Suprapubic skin (tissue), 4 donors: ENCODE measurements at regions not wholly inside any gene's neighbourhood (a gene's known extent, or its start where the extent isn't known, plus 50 kb on each side); places are given as distances from the start of the nearest gene placed in this dataset.

Source experiments
- DNase-seq, 2 donors: peaks; one replicate each; pipeline ENCODE4 v3.0.0-alpha.2; 2019; ENCODE audit warnings: low spot score in 2 of 2
- H3K27ac ChIP-seq: fragments of 200-600 bp; sonication (generic); one replicate; pipeline ENCODE4 v1.5.1; 2019
- H3K27me3 ChIP-seq: fragments of 200-600 bp; sonication (generic); one replicate; pipeline ENCODE4 v1.5.1; 2019
- H3K36me3 ChIP-seq: fragments of 200-600 bp; sonication (generic); one replicate; pipeline ENCODE4 v1.5.1; 2019
- H3K4me1 ChIP-seq: fragments of 200-600 bp; sonication (generic); one replicate; pipeline ENCODE4 v1.5.1; 2019
- H3K4me3 ChIP-seq: fragments of 200-600 bp; sonication (generic); one replicate; pipeline ENCODE4 v1.5.1; 2019; ENCODE audit warnings: mild to moderate bottlenecking
- H3K9me3 ChIP-seq: fragments of 200-600 bp; sonication (generic); one replicate; pipeline ENCODE4 v1.5.1; 2019
- EP300 ChIP-seq: sonication (generic); formaldehyde crosslinking; IDR thresholded peaks from one replicate; pipeline ENCODE4 v1.6.1; 2017; ENCODE audit warnings: antibody characterized with exemption
- POLR2A ChIP-seq, 2 donors: fragments of 450-650 bp; IDR thresholded peaks; one replicate each; pipeline ENCODE4 v1.6.1; 2017; ENCODE audit warnings: antibody characterized with exemption in 2 of 2, mild to moderate bottlenecking in 2 of 2, moderate library complexity in 2 of 2
- POLR2AphosphoS5 ChIP-seq, 3 donors: sonication (generic); formaldehyde crosslinking; IDR thresholded peaks; one replicate each; pipeline ENCODE4 v1.6.1; 2017; ENCODE audit warnings: antibody characterized with exemption in 3 of 3
- WGBS: methylation state at CpG from one replicate; pipeline ENCODE4 v1.1.5; 2018; 5-methylcytosine and 5-hydroxymethylcytosine counted together
- TF ChIP-seq, protein P1 (sequence below), 2 donors: fragments of 200-600 bp in 1 of 2; fragments of 450-650 bp in 1 of 2; sonication (generic) in 1 of 2; IDR thresholded peaks; one replicate each; pipeline ENCODE4 v1.5.1; 2016 to 2019; ENCODE audit warnings: antibody characterized with exemption in 2 of 2, mild to moderate bottlenecking in 1 of 2, moderate library complexity in 1 of 2

DNA sequence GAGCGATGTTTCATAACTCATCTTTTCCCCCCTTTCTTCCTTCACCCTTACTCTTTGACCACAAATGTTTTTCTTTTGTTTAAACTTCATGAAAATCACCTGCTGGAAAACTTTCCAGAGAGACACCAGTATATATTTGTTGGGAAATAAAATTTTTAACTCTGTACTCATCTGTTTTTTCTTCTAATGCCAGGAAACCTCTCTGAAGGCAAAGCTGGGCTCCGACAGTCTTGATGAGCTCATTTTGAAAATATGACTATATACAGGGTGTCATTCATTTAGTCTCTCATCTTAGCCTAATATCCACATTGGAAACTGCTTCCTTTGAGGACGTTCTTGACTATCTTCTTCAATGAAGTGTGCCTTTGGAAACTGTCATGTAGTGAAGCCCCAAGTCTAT, 339.6 kb upstream of the ROBO2 start:
- Histone ChIP-seq H3K9me3 (no peaks in the 10 kb centered on the region), H3K27ac (no peak overlapping the region), H3K4me3 (no peak overlapping the region), H3K27me3 (no peaks in the 10 kb centered on the region), H3K4me1 (no peaks in the 10 kb centered on the region), H3K36me3 (no peaks in the 10 kb centered on the region)
- no peak for DNase-seq
- whole genome bisulfite sequencing, result 62% methylated on average over 3 of the region's 3 CpGs
- TF ChIP-seq POLR2AphosphoS5 (IDR thresholded peaks at IDR 0.05), result no peak
- no peak for TF ChIP-seq EP300
- TF ChIP-seq POLR2A (IDR thresholded peaks at IDR 0.05), result no peak
- TF ChIP-seq, protein P1, sequence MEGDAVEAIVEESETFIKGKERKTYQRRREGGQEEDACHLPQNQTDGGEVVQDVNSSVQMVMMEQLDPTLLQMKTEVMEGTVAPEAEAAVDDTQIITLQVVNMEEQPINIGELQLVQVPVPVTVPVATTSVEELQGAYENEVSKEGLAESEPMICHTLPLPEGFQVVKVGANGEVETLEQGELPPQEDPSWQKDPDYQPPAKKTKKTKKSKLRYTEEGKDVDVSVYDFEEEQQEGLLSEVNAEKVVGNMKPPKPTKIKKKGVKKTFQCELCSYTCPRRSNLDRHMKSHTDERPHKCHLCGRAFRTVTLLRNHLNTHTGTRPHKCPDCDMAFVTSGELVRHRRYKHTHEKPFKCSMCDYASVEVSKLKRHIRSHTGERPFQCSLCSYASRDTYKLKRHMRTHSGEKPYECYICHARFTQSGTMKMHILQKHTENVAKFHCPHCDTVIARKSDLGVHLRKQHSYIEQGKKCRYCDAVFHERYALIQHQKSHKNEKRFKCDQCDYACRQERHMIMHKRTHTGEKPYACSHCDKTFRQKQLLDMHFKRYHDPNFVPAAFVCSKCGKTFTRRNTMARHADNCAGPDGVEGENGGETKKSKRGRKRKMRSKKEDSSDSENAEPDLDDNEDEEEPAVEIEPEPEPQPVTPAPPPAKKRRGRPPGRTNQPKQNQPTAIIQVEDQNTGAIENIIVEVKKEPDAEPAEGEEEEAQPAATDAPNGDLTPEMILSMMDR (IDR thresholded peaks at IDR 0.05), result no peak

DNA sequence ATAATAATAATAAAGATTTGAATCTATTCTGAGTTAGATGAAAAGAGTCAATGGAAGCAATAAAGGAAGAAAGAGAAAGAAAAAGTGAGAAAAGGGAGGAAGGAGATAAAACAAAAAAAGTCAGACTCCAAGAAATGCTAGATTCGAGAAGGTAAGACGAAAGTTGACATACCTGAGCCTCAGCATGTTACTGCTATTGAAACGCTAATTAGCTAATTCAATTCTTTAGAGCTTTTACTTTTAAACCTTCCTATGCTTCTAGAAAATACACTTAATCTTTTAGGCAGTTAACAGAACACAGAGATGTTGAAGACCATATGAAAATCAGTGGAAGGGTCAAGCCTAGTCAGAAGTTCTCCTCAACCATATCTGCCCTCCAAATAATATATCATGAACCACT, 337.2 kb upstream of the ROBO2 start:
- Histone ChIP-seq H3K4me3 (no peak overlapping the region), H3K9me3 (no peaks in the 10 kb centered on the region), H3K27me3 (no peaks in the 10 kb centered on the region), H3K4me1 (no peaks in the 10 kb centered on the region), H3K36me3 (no peaks in the 10 kb centered on the region), H3K27ac (no peak overlapping the region)
- no peak for TF ChIP-seq POLR2AphosphoS5 (IDR thresholded peaks at IDR 0.05)
- TF ChIP-seq, protein P1 (IDR thresholded peaks at IDR 0.05), result no peak
- DNase-seq, result no peak
- WGBS, result 77% methylated on average over 3 of the region's 3 CpGs

DNA sequence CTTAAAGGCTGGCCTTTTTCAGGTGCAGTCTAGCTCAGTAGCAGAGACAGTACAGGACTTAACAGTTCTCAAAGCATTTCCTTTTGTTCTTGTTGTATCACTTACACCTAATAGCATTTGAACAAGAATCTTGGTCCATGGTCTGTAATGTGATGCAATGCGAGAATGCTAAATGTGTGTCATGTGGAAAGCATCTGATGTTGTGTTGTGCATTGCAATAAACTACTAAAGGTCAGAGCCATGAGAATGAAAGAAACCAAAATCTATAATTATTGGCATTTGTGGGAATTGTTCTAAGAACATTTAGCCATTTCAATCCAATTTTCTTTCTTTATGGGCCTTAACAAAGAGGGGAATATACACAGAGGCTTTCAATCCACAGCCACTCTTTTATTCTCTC, 324.5 kb upstream of the ROBO2 start:
- no peak for TF ChIP-seq EP300
- TF ChIP-seq POLR2A (IDR thresholded peaks at IDR 0.05), result no peak
- TF ChIP-seq, protein P1 (IDR thresholded peaks at IDR 0.05), result no peak
- no peak for TF ChIP-seq POLR2AphosphoS5 (IDR thresholded peaks at IDR 0.05)
- Histone ChIP-seq H3K4me1 (no peaks in the 10 kb centered on the region), H3K4me3 (no peak overlapping the region), H3K36me3 (no peaks in the 10 kb centered on the region), H3K27ac (no peak overlapping the region), H3K9me3 (no peaks in the 10 kb centered on the region), H3K27me3 (no peaks in the 10 kb centered on the region)
- WGBS, result 89% methylated on average over 1 of the region's 1 CpG
- no peak for DNase-seq

DNA sequence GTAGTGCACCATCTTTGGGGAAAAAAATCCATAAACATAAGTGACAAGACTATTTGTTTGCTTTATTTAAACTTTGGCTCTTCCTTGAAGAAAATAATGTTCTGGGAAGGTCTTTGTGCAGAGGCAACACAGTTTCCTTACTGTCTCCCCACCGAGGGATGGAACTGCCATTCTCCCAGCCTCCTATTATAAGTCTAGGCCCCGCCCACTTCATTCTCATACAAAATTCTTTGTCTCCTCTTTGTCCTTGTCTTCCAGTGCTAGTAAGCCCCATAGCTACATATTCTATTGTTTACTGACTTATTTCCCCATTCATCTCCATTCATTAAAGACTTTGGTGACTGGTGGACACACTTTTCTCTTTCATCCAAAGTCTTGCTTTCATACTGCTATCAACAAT, 316.5 kb upstream of the ROBO2 start:
- Histone ChIP-seq H3K27ac (no peak overlapping the region), H3K36me3 (no peaks in the 10 kb centered on the region), H3K4me1 (no peaks in the 10 kb centered on the region), H3K9me3 (no peaks in the 10 kb centered on the region), H3K27me3 (no peaks in the 10 kb centered on the region), H3K4me3 (no peak overlapping the region)
- DNase-seq, result no peak
- 79% methylated on average over 2 of the region's 2 CpGs for WGBS
- TF ChIP-seq, protein P1 (IDR thresholded peaks at IDR 0.05), result no peak
- no peak for TF ChIP-seq POLR2A (IDR thresholded peaks at IDR 0.05)
- no peak for TF ChIP-seq POLR2AphosphoS5 (IDR thresholded peaks at IDR 0.05)
- no peak for TF ChIP-seq EP300

DNA sequence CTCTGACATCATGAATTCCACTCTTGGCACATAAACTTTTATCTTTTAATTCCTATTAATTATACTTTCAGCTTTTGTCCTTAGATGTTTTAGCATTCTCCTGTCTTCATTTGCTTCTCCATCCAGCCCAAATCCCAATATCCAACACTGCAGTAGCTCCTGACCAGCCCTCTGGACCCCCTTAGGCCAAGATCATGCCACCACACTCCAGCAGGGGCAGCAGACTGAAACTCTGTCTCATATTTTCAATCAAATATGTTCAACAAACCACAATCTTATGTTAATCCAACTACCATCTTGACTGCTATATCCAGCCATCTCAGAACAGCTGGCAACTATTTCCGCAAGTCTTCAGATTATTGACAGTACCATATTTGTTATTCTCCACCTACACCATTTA, 315.8 kb upstream of the ROBO2 start:
- H3K9me3 ChIP-seq, result no peaks in the 10 kb centered on the region
- H3K4me1 ChIP-seq, result no peaks in the 10 kb centered on the region
- DNase-seq, result no peak
- WGBS, result 97% methylated on average over 1 of the region's 1 CpG
- no peaks in the 10 kb centered on the region for H3K27me3 ChIP-seq
- no peak overlapping the region for H3K4me3 ChIP-seq
- no peak overlapping the region for H3K27ac ChIP-seq
- TF ChIP-seq, protein P1 (IDR thresholded peaks at IDR 0.05), result no peak
- TF ChIP-seq EP300, result no peak
- TF ChIP-seq POLR2AphosphoS5 (IDR thresholded peaks at IDR 0.05), result no peak
- TF ChIP-seq POLR2A (IDR thresholded peaks at IDR 0.05), result no peak
- no peaks in the 10 kb centered on the region for H3K36me3 ChIP-seq
